GM18519 (cell line): ENCODE measurements at regions not wholly inside any gene's neighbourhood (a gene's known extent, or its start where the extent isn't known, plus 50 kb on each side); places are given as distances from the start of the nearest gene placed in this dataset.

Experiments
- ATAC-seq: cut with Tn5 transposase; IDR thresholded peaks from one replicate; pipeline ENCODE4 v1.9.1; 2021; ENCODE audit warnings: mild to moderate bottlenecking, moderate library complexity; ENCODE audit not compliant: unreplicated experiment, low FRiP score

DNA sequence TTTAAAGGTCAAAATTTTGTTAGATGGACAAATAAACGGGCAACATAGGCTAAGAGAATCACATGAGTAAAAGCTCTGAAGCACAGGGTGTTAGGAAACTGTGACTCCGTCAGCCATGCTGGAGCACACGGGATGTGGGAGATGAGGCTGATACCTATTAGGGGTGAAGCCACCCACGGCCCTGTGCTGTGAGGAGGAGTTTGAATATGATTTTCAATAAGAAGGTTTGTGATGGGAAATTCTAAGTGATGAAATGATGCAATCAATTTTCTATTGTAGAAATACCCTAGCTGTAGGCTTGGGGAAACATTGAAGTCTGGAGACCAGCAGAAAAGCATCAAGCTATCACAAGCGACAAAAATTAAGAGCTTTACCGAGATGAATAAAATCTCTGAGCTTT is 431.3 kb downstream of the CMPK2 start:
- no peak for ATAC-seq

DNA sequence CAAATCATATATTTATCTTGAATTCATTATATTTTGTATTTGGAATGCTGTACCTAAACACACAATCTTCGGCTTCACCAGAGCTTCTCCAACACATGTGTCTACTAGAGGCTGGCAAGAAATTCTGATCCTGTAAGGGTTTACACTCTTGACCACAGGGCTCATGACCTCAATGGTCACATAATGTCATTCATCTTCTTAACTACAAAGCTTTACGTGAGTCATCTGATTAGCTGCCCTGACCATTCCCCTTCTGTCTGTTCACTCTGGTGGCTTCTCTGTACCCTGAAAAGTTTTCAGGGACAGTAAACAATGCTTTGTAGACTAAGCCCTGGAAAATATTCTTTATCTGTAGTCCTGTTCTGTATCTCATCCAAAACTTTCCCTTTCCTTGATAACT is 423.9 kb downstream of the CMPK2 start:
- ATAC-seq: no peak

DNA sequence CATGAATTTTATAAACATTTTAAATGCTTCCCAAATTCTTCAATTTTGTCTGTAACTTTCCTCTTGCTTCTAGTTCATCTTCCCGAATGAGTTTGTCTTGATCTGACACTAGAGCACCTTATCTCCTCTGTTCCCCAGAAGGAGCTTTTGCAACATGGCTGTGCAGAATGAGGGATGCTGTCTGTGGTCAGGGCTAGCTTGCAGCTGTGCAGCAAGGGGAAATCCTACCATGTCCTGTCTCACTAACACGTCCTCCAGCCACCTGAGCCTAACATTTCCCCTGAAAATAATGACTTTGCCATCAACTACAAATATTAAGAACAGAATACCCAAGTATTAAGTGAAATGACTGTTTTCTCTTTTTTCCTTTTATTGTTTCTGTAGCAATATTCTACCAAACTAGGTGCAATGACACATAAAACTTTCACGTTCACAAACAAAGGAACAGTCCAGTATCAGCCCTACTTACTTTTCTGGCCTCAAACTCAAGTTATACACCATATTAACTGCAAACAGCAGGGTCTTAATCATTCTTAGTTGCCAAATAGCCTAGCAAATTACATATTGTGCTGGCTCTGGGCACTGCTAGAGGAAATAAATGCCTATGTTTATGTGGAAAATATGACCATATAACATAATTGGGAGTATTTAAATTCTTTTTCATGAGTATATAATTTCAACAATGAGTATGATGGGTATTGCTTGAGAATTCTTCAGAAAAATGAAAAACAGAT is 423.3 kb downstream of the CMPK2 start:
- no peak for ATAC-seq

DNA sequence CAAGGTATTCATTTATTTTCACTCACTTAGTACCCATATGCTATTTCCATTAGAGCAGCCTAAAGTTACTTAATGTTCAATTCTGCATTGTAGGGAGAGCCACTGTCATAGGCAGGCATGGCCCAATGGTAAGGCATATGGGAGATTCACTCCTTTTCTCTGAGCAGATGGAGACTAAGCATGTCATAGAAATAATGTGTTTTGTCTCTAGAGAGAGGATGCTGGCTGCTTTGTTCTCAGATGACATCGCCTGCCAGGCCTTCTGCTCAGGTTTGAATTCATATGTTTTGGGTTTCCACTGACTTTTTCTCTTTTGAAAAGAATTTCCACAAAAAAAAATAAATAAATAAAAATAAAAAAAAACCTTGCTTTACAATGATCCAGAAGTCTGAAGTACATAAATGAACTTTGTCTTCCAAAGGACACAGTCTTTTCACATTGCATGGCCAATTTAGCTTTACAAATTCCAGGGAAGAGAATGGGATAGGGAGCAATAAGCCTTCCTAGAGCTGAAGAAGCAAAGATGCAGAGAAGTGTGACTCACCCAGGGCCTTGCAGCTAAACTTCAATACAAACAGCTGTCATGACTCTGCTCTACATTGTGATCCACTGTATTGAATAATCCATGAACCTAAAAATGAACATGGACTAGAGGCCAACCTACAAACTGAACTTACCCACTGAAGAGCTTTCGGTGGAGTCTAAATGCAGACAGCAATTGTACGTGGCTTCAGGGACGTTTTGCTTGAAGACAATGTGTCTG is 422.5 kb downstream of the CMPK2 start:
- ATAC-seq: no peak

DNA sequence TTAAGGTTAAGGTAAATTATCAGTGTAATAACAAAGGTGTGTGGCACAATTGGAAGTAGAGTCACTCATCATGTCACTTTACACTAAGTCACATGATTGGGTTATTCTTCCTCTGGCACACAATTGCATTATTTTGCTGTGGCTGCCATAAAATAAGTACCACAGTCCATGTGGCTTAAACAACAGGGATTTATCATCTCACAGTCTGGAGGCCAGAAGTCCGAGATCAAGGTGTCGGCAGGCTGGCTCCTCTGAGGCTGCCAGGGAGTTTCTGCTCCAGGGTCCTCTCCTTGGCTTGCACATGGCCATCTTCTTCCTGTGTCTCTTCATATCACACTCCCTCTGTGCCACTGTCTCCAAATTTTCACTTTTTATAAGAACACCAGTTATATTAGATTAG is 421.2 kb downstream of the CMPK2 start:
- no peak for ATAC-seq

DNA sequence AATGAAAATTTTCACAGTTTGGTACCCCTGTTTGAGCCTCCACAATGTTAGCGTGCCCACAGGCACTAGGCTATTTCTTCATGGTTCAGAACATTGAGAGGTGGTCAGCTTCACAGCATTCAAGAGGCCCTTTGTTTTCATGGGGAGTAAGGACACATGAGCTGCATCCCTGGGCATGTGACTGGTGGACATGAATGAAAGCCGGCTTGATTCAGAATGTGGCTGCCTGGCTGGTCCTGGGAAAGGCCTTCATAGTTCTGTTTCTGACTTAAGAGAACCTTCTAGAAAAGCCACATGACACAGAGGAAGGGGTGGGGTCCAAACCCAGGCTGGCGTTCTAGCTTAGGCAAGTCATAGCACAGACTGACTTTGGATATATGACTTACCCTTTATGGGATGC is 420.6 kb downstream of the CMPK2 start:
- no peak for ATAC-seq

DNA sequence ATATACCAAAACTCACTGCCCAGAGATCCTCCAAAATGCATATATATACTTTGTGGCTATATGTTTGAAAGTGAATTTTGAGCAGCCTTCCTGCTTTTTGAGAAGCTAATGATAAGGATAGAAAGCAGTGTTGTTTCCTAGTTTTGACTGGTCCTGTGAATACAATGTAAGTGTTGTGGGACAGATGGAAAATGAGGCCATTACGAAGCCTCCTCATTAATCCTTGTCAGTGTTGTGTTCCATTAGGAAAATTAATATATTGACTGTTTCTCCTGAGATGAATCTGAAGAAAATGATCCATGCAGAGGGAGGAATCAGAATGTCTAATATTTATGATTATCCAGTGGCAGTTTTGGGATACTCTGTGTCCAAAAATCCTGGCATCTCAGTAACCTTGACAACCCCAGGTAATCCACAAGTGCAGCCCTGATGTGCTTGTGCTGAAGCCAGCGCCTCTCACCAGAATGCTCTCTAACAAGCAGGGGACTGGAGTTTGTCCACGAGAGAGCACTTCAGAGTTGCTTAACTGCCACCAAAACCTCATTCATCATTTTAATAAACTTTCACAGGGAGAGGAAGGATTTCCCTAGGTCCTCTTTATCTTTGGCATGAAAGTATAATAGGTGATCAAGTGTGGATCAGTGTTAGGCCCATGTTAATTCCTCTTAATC is 418.6 kb downstream of the CMPK2 start:
- no peak for ATAC-seq

DNA sequence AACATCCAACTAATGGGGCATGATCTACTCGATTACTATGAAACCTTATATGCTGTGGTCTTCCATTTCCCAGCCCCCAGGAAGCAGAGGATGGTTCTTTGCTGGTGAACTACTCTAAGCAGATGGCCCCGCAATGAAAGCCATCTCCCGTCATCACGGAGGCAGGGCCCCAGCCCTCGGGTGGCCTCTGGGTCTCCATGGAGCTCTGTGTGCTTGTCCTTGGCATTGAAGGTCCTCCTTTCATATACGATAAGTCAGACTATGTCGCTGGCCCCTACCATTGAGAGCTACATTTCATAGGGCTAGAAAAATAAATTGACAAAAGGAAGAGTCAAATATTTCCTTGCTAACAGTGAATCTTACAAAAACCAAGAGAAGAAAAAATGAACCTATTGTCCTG is 416.8 kb downstream of the CMPK2 start:
- ATAC-seq: no peak

DNA sequence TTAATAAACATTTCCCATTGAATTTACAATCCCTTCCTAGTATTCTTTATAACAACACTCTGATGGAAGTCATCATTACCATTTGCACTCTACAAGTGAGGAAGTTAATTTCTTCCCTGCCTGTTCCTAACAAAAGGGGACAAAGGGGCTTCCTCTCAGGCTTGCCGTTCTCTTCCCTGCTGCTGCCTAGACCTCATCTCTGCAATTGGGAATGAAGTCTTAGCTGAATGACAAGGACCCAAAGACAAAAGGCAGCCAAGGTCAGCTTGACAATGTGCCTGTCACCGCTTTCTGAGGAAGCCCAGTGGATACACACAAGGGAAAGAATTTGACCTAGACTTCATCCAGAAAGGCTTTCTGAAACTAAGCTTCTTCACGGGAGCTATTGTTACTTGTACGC is 416.4 kb downstream of the CMPK2 start:
- ATAC-seq: no peak

DNA sequence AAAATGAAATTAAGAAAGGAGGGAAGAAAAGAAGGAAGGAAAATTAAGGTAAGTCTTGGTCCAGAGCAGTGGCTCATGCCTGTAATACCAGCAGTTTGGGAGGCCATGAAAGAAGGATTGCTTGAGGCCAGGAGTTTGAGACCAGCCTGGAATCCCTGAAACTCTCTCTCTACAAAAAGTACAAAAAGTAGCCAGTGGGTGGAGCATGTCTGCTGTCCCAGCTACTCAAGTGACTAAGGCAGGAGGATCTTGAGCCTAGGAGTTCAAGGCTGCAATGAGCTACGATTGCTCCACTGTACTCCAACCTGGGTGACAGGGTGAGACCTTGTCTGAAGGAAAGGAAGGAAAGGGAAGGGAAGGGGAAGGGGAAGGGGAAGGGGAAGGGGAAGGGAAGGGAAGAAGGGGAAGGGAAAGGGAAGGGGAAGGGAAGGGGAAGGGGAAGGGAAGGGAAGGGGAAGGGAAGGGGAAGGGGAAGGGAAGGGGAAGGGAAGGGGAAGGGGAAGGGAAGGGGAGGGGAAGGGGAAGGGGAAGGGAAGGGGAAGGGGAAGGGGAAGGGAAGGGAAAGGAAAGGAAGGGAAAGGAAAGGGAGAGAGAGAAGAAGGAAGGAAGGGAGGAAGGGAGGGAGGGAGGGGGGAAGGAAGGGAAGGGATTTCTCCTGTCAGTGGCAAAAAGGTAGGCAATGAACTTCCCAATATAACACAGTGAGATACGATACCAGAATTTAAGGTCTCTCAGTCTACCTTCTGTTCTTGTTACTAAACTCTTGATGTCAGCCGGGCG is 412.8 kb downstream of the CMPK2 start:
- no peak for ATAC-seq

DNA sequence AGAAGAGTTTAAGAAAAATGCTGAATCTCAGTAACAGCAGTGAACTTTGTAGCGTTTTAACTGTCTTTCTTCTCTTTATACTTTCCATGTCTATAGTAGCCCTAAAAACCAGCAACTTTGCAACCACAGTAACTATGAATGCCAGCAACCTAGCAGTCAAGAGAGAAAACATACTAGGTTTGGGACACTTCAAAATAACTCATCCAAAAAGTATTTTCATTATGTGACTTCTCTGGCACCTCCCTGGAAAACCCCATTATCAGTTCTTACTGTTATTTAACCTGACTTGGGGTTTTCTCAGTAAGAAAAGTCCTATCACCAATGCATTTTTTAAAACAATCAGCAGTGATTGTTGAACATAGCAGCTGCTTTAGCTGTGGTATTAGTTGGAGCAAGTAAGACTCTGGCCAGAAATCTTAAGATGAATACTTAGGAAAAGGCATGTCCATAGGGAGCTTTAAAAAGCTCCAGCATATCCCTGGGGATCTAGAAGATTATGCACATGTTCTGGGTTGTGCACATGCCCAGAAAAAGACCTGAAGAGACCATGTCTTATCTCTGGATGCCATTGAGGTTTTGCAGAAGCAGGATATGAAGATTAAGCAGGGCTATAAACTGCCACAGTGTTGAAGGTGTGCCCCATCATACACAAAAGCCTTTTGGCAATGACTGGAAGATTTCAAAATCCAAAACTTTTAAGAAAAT is 411.3 kb downstream of the CMPK2 start:
- no peak for ATAC-seq

DNA sequence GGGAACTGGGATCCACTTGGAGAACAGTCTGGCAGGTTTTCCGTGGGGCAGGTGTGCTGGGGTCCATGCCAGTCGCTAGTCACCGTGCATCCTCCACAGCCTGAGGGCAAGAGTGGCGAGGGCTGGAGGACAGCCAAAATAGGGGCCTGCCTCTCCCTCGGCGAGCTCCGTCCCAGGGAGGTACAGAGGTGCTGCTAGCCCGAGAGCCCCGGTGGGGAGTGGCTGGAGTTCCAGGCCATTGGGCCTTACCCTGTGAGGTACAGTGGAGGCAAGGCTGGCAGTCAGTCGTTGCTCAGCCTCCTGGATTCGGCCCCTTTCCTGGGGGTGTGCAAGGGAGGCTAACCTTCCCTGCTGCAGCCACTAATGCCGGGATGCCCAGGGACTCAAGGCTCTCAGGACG is 406.6 kb downstream of the CMPK2 start:
- ATAC-seq: no peak

DNA sequence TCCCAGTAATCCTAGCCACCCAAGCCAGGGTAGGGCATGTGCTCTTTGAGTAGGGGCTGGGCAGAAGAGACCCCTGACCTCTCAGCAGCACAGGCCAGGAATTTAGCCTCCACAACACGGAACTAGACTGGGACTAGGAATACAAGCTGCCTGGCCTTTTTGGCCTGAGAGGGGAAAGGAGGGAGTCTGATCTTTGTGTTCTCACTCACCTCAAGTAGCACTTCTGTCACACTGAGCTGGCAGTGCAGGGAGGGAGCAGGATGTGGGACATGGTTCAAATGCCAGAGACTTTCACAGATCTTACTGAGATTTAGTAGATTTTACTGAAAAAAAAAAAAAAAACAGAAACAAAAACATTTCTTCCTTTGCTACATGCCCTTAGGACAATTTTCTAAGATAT is 395.2 kb downstream of the CMPK2 start:
- ATAC-seq: no peak

DNA sequence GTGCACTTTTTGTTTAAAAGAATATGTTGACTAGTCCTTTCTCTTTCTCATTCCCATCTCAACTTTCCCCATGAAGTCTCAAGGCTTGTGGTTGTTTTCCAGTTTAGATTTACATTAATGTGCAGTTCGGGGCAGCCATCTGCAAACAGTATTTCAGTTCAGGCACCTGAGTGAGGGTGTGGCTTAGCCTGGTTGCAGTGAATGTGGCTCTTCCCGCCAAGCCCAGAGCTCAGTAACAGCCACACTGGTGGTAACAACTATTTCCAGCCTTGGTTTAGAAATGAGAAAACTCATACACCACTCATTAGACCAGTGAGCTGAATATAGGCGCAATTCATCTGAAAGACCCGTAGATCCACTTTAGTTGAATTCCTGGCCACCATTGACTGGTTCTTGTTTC is 394.3 kb downstream of the CMPK2 start:
- ATAC-seq: no peak

DNA sequence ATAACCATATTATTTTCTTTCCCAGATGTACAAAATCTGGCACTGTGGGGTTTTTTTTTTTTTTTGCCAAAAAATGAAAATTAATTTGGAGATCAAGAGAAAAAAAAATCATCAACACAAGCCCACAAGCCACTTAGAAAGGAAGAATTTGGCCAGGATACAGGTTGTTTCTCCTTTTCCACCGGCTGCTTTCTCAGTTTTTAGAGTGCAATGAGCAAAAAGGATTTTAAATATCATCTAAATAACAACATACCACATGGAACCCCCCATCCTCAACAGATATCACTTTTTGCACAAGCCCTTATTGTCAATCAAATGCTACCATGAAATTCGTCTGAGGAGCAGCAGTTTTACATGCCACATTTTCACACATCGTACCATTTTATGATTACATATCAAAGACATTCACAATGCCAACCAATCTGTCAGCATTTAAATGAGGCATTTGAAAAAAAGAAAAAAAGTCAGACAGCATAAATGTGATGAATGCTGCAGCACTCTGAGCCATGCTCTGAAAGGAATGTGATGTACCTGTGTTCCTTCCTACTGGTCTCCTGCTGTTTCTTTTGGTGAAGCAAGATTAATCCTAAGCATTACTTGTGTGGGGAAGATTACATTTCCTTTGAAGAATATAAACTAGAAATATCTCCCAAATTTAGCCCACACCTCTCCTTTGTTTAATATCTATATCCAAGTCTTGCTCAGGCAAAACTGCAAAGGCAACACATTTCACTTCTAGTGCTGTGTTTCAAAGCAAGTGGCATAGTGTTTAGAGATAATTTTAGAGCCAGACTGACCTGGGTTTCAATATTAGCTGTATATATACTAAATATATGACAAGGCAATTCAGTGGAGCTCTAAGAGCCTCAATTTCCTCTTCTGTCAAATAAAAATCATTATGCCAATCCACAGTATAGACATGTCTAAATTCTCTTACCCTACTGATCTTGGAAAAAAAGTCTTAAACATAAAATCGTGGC is 391.3 kb downstream of the CMPK2 start:
- peak; percentile 33 for ATAC-seq

DNA sequence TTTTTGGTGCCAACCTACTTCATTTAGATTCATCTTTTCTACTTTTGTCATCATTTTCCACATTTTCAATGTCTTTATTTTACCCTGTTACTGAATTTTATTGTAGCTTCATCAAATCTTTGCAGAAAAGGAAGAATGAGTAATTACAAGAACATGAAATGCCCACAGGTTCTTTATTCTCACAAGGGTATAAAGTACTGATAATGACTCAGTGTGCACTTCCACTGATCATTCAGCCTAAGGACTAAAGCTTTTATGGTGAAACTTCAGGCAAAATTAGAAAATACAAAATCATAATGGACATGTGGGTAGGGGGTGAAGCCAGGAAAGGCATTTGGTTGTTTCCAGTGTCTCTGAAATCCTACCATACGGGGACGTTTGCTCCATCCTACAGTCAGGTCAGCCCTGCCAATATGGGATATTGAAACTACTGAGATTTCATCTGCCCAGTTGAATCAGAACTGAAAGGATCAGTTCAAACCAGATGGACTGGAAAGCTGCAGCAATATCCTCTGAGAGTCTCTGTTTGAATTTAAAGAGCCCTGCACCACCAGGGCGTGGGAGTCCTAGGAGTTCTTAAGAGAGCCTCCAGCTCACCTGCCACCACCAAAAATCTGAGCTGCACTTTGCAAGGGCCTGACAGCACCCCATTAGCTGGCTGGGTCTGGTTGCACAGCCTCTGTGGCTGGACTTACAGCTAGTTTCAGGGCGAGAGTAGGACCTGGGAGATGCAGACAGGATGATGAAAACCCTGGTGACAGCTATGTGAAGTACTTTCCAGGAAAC is 390.4 kb downstream of the CMPK2 start:
- peak; percentile 82 for ATAC-seq

DNA sequence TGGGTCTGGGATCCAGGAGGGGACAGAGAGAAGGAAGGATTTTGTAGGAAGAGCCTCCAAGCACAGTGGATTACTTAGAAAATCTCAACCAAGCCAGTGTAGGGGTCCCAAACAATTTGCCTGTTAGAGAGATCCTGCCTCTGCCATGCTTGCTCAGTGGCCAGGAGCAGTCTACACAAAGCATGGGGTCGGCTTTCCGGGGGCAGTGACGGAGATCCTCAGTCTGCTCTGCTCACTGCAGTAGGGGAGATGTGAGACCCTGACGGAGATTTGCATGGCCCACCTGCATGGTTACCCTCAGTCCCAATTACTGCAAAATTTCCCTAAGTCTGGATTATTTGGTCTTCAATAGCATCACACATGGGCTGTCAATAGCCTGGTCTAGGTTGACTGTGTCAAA is 385.2 kb downstream of the CMPK2 start:
- no peak for ATAC-seq

DNA sequence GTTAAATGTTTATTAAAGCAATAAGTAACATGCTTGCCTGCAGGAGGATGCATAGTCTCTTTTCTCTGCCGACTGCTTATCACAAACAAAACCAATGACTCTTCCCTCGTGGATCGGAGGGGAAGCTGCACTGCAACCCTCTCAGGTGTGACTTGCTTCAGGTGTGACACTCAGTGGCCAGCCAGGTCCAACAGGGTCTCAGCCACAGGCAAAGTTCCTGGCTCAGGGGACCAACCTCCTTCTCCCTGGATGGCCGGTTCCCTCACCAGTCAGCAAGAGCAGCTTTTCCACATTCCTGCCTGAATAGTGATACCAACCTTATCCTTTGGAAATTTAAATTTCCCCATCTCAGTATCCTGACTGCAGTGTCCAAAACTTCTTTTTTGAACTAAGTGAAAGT is 383.5 kb downstream of the CMPK2 start:
- no peak for ATAC-seq
